GM23248 (cell line): ENCODE measurements at regions not wholly inside any gene's neighbourhood (a gene's known extent, or its start where the extent isn't known, plus 50 kb on each side); places are given as distances from the start of the nearest gene placed in this dataset.

Experiments
- EZH2 ChIP-seq: fragments of 200-600 bp; sonication (generic); IDR thresholded peaks from 2 replicates; pipeline ENCODE4 v1.6.1; 2018; ENCODE audit warnings: antibody characterized with exemption, mild to moderate bottlenecking; ENCODE audit not compliant: insufficient read depth, poor library complexity, severe bottlenecking
- EZH2phosphoT487 ChIP-seq: fragments of 200-600 bp; sonication (generic); IDR thresholded peaks from 2 replicates; pipeline ENCODE4 v1.6.1; 2018; ENCODE audit warnings: antibody characterized with exemption, moderate library complexity, mild to moderate bottlenecking, low read depth; ENCODE audit not compliant: insufficient read depth

GRCh38 chr2:6024784-6025183 lies 332.6 kb downstream of the SOX11 start:
- no peak for TF ChIP-seq EZH2phosphoT487
- TF ChIP-seq EZH2 = no peak
